ENCODE measurements at regions not wholly inside any gene's neighbourhood (a gene's known extent, or its start where the extent isn't known, plus 50 kb on each side); places are given as distances from the start of the nearest gene placed in this dataset.

DNA sequence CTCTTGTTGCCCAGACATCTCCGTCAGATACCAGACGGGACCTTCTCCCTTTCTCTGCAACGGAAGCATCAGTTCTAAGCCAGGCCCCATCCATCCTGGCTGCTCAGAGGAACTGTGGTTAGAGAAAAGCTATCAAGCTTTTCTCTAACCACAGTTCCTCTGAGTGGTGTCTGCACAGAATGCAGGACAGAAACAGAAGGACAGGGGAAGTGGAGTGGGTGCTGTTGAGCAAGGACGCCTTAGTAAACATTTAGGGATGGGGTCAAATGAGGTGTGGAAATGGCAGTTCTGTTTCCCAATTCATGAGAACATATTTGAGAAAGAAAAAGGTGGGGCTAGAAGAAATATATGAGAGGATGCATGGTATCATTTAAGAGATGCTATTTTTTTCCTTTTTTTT lies 283.8 kb downstream of the CRLF2 start:
- H3K4me1 ChIP-seq, result no peaks in the 10 kb centered on the region
- H3K4me3 ChIP-seq, result no peak overlapping the region
- H3K9me3 ChIP-seq, result peaks cover 0 to 6% (median 0%) of the 10 kb centered on the region in 3 donors
- no peak overlapping the region for H3K27ac ChIP-seq
- TF ChIP-seq, protein P1, sequence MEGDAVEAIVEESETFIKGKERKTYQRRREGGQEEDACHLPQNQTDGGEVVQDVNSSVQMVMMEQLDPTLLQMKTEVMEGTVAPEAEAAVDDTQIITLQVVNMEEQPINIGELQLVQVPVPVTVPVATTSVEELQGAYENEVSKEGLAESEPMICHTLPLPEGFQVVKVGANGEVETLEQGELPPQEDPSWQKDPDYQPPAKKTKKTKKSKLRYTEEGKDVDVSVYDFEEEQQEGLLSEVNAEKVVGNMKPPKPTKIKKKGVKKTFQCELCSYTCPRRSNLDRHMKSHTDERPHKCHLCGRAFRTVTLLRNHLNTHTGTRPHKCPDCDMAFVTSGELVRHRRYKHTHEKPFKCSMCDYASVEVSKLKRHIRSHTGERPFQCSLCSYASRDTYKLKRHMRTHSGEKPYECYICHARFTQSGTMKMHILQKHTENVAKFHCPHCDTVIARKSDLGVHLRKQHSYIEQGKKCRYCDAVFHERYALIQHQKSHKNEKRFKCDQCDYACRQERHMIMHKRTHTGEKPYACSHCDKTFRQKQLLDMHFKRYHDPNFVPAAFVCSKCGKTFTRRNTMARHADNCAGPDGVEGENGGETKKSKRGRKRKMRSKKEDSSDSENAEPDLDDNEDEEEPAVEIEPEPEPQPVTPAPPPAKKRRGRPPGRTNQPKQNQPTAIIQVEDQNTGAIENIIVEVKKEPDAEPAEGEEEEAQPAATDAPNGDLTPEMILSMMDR (IDR thresholded peaks at IDR 0.05), result no peak
- TF ChIP-seq POLR2A (IDR thresholded peaks at IDR 0.05), result no peak
- no peaks in the 10 kb centered on the region for H3K27me3 ChIP-seq
- WGBS, 2 donors, result 83 to 92% methylated on average over 4 of the region's 4 CpGs
- ATAC-seq, result no peak
- no peak for DNase-seq
- intact Hi-C loops (cut with DNase I), result no loop called here
- H3K36me3 ChIP-seq (replicated peaks in 1 of 2; ENCODE audit: insufficient read depth in 1 of 2, low read depth in 2 of 2), result no peaks in the 10 kb centered on the region

DNA sequence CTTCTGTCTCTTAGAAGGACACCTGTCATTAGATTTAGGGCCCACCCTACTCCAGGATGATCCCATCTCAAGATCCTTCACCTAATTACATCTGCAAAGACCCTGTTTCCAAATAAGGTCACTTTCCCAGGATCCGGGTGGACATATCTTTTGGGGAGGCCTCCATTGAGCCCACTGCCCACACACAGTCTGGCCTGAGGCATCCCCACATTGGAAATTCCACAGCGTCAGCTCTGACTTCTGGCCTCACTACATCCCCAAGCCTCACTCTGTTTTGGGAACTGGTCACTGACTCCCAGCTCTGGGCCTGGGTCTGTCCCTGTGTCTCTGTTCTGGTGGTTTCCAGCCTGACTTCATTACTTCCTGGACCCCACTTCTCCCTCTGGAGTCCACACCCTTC lies 285.5 kb downstream of the CRLF2 start:
- WGBS, 2 donors, result 80 to 81% methylated on average over 2 of the region's 2 CpGs
- Histone ChIP-seq H3K4me1 (no peaks in the 10 kb centered on the region), H3K27ac (no peak overlapping the region), H3K36me3 (replicated peaks in 1 of 2; ENCODE audit: insufficient read depth in 1 of 2, low read depth in 2 of 2) (no peaks in the 10 kb centered on the region), H3K4me3 (no peak overlapping the region), H3K27me3 (no peaks in the 10 kb centered on the region), H3K9me3 (peaks cover 0 to 6% (median 0%) of the 10 kb centered on the region in 3 donors)
- DNase-seq (no peak), ATAC-seq (no peak)
- TF ChIP-seq, protein P1 (IDR thresholded peaks at IDR 0.05), result no peak
- TF ChIP-seq POLR2A (IDR thresholded peaks at IDR 0.05), result no peak
- intact Hi-C loops (cut with DNase I), result no loop called here

DNA sequence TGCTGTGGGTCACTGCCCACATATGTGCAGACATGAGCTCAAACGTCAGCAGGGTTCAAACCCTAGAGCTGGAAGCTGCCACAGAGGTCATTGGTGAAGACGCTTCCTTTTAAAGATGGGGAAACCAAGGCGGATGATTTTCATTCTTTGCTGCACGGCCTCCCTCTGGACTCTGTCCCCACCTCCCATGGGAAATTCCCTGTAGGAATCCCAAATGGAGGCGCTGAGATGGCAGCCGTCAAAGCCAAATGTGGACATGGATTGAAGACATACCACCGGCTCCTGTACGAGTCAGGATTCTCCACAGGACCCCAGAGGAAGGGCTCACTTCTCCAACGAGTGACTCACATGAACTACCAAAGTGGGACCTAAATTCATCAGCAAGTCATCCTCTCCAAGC lies 286.4 kb downstream of the CRLF2 start:
- intact Hi-C loops (cut with DNase I), result no loop called here
- WGBS, 2 donors, result 76 to 78% methylated on average over 7 to 9 of the region's 9 CpGs
- TF ChIP-seq, protein P1 (IDR thresholded peaks at IDR 0.05), result no peak
- TF ChIP-seq POLR2A (IDR thresholded peaks at IDR 0.05), result no peak
- no peak for DNase-seq
- no peak for ATAC-seq
- H3K27me3 ChIP-seq, result no peaks in the 10 kb centered on the region
- H3K27ac ChIP-seq, result no peak overlapping the region
- no peaks in the 10 kb centered on the region for H3K4me1 ChIP-seq
- no peaks in the 10 kb centered on the region for H3K36me3 ChIP-seq (replicated peaks in 1 of 2; ENCODE audit: insufficient read depth in 1 of 2, low read depth in 2 of 2)
- H3K4me3 ChIP-seq, result no peak overlapping the region
- peaks cover 0 to 6% (median 0%) of the 10 kb centered on the region in 3 donors for H3K9me3 ChIP-seq

DNA sequence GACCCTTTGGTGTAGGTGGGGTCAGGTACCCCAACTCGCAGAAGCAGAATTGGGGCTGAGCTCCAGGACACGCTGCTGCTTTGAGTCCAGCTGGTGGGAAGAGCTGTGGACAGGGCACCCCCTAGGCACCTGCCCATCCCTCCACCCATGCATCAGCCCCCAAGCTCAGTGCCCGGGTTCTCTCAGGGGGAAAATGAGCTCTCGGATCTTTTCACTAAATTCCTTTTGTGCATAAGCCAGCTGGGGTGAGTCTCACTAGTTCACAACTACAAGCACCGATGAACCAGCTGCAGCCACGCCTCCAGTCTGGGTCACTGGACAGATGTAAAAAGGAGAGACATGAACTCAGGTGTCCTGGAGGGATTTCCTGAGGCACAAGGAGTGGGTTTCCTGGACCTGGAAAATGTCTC lies 286.8 kb downstream of the CRLF2 start:
- TF ChIP-seq, protein P1 (IDR thresholded peaks at IDR 0.05), result no peak
- no peak for TF ChIP-seq POLR2A (IDR thresholded peaks at IDR 0.05)
- ATAC-seq (no peak), DNase-seq (no peak)
- intact Hi-C loops (cut with DNase I), result no loop called here
- Histone ChIP-seq H3K9me3 (peaks cover 0 to 6% (median 0%) of the 10 kb centered on the region in 3 donors), H3K27ac (no peak overlapping the region), H3K4me3 (no peak overlapping the region), H3K4me1 (no peaks in the 10 kb centered on the region), H3K36me3 (replicated peaks in 1 of 2; ENCODE audit: insufficient read depth in 1 of 2, low read depth in 2 of 2) (no peaks in the 10 kb centered on the region), H3K27me3 (no peaks in the 10 kb centered on the region)
- WGBS, 2 donors, result 74 to 97% methylated on average over 2 to 6 of the region's 6 CpGs

DNA sequence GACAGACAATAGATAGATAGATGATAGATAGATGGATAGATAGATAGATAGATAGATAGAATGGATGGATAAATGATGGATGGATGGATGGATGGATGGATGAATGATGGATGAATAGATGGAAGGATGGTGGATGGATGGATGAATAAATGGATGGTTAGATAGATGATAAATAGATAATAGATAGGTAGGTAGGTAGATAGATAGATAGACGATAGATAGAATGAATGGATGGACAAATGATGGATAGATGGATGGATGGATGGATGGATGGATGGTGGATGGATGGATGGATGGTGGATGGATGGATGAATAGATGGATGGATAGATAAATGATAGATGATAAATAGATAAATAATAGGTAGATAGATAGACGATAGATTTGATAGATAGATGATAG lies 287.4 kb downstream of the CRLF2 start:
- TF ChIP-seq, protein P1 (IDR thresholded peaks at IDR 0.05), result no peak
- no peak for TF ChIP-seq POLR2A (IDR thresholded peaks at IDR 0.05)
- Histone ChIP-seq H3K36me3 (replicated peaks in 1 of 2; ENCODE audit: insufficient read depth in 1 of 2, low read depth in 2 of 2) (no peaks in the 10 kb centered on the region), H3K9me3 (peaks cover 0 to 6% (median 0%) of the 10 kb centered on the region in 3 donors), H3K27ac (no peak overlapping the region), H3K27me3 (no peaks in the 10 kb centered on the region), H3K4me3 (no peak overlapping the region), H3K4me1 (no peaks in the 10 kb centered on the region)
- 55 to 73% methylated on average over 2 of the region's 2 CpGs for WGBS, 2 donors
- DNase-seq (no peak), ATAC-seq (no peak)
- intact Hi-C loops (cut with DNase I), result no loop called here
